Suprapubic skin (tissue), 4 donors: ENCODE measurements at regions not wholly inside any gene's neighbourhood (a gene's known extent, or its start where the extent isn't known, plus 50 kb on each side); places are given as distances from the start of the nearest gene placed in this dataset.

Source experiments
- EP300 ChIP-seq: sonication (generic); formaldehyde crosslinking; IDR thresholded peaks from one replicate; pipeline ENCODE4 v1.6.1; 2017; ENCODE audit warnings: antibody characterized with exemption
- POLR2A ChIP-seq, 2 donors: fragments of 450-650 bp; IDR thresholded peaks; one replicate each; pipeline ENCODE4 v1.6.1; 2017; ENCODE audit warnings: antibody characterized with exemption in 2 of 2, mild to moderate bottlenecking in 2 of 2, moderate library complexity in 2 of 2
- POLR2AphosphoS5 ChIP-seq, 3 donors: sonication (generic); formaldehyde crosslinking; IDR thresholded peaks; one replicate each; pipeline ENCODE4 v1.6.1; 2017; ENCODE audit warnings: antibody characterized with exemption in 3 of 3
- TF ChIP-seq, protein P1 (sequence below), 2 donors: fragments of 200-600 bp in 1 of 2; fragments of 450-650 bp in 1 of 2; sonication (generic) in 1 of 2; IDR thresholded peaks; one replicate each; pipeline ENCODE4 v1.5.1; 2016 to 2019; ENCODE audit warnings: antibody characterized with exemption in 2 of 2, mild to moderate bottlenecking in 1 of 2, moderate library complexity in 1 of 2

DNA sequence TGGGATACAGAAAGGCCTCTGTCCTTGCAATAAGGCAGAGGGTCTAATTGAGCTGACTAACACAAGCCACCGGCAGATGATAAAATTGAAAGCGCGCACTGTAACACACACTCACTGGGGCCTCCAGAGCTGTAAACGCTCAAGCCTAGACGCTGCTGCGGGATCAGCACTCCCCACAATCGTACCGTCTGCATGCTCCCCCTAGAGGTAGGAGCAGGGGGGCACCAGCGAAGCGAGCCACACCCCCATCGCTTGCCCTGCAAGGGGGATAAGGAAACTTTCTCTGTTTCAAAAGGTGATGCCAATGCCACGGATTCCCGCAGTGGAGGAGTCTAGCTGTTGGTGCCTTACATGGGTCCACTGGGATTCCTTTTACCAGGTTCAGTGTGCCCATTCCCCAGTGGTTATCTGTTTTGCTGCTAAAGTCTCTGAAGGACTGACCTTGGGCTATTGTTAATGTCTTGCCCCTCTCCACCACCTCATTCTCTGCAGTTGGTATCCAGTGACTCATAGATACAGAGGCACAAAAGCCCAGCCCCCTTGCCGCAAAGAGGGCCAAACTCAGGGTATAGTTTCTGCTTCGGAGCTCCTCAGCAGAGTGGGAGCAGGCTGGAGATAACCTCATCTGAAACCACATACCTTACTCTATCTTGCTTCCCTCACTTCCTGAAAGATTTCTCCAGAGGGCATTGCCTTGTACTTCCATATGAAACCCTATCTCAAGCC is 139.3 kb upstream of the KBTBD8 start:
- TF ChIP-seq POLR2A (IDR thresholded peaks at IDR 0.05) (no peak), EP300 (no peak), POLR2AphosphoS5 (IDR thresholded peaks at IDR 0.05) (no peak)
- TF ChIP-seq, protein P1, sequence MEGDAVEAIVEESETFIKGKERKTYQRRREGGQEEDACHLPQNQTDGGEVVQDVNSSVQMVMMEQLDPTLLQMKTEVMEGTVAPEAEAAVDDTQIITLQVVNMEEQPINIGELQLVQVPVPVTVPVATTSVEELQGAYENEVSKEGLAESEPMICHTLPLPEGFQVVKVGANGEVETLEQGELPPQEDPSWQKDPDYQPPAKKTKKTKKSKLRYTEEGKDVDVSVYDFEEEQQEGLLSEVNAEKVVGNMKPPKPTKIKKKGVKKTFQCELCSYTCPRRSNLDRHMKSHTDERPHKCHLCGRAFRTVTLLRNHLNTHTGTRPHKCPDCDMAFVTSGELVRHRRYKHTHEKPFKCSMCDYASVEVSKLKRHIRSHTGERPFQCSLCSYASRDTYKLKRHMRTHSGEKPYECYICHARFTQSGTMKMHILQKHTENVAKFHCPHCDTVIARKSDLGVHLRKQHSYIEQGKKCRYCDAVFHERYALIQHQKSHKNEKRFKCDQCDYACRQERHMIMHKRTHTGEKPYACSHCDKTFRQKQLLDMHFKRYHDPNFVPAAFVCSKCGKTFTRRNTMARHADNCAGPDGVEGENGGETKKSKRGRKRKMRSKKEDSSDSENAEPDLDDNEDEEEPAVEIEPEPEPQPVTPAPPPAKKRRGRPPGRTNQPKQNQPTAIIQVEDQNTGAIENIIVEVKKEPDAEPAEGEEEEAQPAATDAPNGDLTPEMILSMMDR (IDR thresholded peaks at IDR 0.05), result no peak
